HG03558 (cell line): ENCODE measurements at regions not wholly inside any gene's neighbourhood (a gene's known extent, or its start where the extent isn't known, plus 50 kb on each side); places are given as distances from the start of the nearest gene placed in this dataset.
"Not testable (repeated sequence)": the region's sequence is repeated elsewhere in the genome, so short reads cannot be mapped to it uniquely, and the experiment has no call there.

ENCODE experiments used
- ATAC-seq: cut with Tn5 transposase; IDR thresholded peaks from one replicate; pipeline ENCODE4 v1.9.1; 2021; ENCODE audit warnings: moderate number of reproducible peaks; ENCODE audit not compliant: unreplicated experiment; ENCODE audit errors: extremely low read depth

DNA sequence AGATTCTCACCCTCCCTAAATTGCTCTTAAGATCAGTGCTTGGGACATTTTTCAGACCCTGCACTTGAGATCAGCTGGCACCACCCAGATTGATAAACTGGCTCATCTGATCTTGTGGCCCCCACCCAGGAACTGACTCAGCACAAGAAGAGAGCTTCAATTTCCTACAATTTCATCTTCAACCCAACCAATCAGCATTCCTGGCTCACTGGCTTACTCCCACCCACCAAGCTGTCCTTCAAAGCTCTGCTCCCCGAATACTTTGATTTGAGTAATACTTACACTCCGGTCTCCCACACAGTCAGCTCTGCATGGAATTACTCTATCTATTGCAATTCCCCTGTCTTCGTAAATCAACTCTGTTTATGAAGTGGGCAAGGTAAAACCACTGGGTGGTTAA, 461.9 kb upstream of the RGS18 start:
- ATAC-seq, result no peak

DNA sequence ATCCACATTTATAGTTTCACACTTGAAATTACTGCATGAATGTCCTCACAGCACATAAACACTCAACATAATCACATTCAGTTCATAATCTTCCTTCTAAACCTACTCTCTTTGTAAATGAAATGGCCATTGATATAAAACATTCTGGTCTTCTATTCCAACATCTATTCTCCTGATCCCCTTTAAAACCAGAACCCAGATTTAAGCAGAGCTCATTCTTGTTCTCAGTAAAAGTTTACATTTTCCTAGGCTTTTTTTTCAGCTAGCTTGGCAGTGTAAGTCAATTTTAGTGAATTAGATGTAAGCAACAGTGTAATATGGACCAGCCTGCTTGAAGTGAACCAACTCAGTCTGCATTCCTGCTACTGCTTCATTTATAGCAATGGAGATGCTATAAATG, 460.7 kb upstream of the RGS18 start:
- no peak for ATAC-seq

DNA sequence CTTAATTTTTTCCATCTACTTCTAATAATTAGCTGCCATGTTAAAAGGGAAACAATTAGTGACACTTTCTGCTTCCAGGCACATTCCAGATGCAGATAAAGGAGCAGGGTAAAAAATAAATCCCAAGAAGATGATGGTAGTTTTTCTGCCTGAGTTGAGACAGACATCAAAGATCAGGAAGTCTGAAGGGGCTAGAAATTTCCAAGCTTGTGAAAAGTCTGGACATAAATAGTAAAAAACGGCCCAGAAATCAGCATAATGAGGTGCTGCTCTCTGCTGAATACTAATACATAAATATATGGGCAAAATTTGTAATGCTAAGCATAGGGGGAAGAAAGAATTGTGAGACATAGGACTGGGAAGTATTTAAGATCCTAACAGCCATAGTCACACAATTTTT, 460.0 kb upstream of the RGS18 start:
- ATAC-seq, result no peak

- ATAC-seq, result no peak
These were observed 458.9 kb upstream of the RGS18 start for GRCh38 chr1:191699343-191699742.

DNA sequence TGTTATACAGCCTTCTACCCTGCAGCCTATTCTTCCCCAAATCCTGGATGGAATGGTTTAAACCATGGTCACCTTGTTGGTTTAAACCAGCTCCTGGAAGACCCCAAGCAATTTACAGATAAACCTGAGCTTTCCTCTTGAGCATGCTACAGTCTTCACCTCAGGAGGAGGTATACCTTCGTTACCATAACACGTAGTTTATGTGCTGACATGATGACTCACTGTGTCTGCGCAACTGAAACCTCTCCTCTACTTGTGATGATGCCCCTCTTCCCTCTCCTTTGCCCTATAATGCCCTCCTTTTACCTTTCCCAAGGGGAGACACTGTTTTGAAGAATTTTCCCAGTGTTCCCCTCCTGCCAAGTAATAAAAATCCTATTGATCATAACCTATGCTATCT, 457.3 kb upstream of the RGS18 start:
- ATAC-seq, result no peak

DNA sequence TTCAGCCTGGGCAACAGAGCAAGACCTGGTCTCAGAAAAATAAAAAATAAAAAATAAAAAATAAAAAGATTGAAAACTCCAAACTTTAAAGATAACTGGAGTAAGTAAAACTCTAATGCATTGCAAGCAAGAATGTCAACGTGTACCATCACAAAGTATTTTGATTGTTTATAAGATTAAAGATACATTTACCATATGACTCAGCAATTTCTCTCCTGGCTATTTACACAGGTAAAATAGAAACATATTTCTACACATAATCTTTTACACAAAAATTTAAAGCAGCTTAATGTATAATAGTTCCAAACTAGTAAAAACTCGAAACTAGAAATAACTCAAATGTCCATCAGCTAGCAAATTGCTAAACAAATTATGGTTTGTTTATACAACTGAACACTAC, 456.1 kb upstream of the RGS18 start:
- no peak for ATAC-seq

GRCh38 chr1:191707288-191707687, 451.0 kb upstream of the RGS18 start:
- ATAC-seq, result no peak

DNA sequence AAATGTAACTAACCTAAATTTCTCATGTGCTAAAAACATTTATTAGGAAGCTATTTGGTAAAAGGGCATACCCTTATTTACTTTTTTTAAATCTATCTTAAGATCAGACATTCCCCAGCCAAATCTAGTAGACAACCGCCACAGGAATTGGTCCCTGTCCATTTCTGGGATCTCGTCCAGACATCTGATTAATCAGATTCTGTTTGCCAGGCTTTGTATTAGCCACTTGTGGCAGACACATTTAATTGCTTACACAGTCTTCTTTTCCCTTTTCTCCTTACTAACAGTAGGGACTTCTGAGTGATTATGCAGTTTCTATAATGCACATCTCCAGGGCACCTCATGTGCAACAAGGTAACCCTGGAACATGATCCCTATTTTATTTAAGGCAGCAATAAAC, 449.0 kb upstream of the RGS18 start:
- ATAC-seq, result no peak

- ATAC-seq, result no peak
These were observed 446.3 kb upstream of the RGS18 start for GRCh38 chr1:191711961-191712360.

- ATAC-seq, result no peak
These were observed 443.4 kb upstream of the RGS18 start for GRCh38 chr1:191714845-191715244.

DNA sequence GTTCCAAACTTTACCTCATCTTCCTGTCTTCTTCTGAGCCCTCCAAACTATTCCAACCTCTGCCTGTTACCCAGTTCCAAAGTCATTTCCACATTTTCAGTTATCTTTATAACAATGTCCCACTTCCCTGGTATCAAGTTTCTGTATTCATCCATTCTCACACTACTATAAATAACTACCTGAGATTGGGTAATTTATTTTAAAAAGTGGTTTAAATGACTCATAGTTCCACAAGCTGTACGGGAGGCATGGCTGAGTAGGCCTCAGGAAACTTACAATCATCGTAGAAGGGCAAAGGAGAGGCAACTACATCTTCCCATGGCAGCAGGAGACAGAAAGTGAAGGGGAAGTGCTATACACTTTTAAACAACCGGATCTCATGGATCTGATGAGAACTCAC, 428.5 kb upstream of the RGS18 start:
- no peak for ATAC-seq

- ATAC-seq, result not testable (repeated sequence)
These were observed 426.5 kb upstream of the RGS18 start for GRCh38 chr1:191731608-191732302.

DNA sequence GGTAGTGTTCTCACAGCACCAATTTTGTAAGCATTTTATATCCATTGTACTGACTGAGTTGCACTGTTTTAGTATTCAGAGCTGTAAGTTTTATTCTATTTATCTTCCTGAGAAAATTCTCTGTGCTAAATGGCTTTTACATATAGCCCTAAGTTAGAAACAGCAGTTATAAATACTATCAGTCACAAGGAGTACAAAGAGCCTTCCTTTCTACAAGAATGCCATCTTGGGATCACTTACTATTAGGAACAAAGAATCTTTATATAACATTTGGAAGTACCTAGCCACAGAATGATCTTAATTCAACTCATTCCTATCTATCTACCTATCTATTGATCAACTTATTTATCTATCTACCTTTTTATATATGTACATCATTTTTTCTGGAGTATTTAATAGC, 423.9 kb upstream of the RGS18 start:
- ATAC-seq, result no peak

- ATAC-seq, result no peak
These were observed 418.7 kb upstream of the RGS18 start for GRCh38 chr1:191739544-191739943.

DNA sequence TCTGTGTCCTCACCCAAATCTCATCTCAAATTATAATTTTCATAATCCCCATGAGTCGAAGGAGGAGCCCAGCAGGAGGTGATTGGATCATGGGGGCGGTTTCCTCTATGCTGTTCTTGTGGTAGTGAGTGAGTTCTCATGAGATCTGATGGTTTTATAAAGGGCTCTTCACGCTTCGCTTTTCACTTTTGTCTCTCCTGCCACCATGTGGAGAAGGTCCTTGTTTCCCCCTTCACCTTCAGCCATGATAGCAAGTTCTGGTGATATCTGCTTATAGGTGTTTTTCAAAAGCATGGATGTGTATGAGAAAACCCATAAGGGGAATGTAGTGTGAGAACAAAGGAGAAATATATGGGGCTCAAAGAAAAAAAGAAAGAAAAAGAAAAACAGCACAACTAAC, 405.9 kb upstream of the RGS18 start:
- no peak for ATAC-seq

GRCh38 chr1:191760016-191760415, 398.2 kb upstream of the RGS18 start:
- ATAC-seq, result no peak

DNA sequence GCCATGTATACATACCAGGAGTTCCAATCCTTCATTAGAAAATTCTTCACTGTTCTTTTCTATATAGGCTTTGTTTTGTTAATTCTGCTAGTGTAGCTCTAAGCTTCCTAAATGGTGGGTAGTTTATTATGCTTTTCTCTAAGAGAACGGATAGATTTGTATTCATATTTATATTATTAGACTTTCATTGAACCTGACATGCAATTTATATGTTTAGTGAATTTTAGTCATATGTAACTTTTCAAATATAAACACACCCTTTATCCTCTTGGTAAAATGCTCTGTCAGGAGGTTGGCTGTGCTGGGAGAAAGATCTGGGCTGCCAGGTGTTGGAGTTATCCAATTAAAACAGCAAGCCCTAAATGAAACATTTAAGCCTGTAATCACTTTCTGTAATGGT, 369.7 kb upstream of the RGS18 start:
- no peak for ATAC-seq

DNA sequence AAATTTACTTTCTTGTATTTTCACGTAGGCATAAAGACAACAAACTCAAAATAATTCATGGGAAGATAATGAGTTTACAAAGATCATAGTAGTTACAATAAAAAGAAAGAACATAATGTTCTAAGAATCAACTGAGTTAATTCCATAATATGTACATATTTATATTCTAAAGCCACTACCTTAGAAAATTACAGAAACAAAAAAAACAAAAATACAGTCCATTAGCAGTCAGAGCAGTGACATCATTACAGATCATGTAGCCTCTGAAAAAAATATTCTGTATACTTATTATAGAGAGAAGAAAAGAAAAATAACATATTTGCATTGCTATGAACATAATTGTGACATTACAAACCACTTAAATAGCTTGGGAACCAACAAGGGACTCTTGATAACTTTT, 360.1 kb upstream of the RGS18 start:
- no peak for ATAC-seq

- ATAC-seq, result no peak
These were observed 354.0 kb upstream of the RGS18 start for GRCh38 chr1:191804311-191804710.

DNA sequence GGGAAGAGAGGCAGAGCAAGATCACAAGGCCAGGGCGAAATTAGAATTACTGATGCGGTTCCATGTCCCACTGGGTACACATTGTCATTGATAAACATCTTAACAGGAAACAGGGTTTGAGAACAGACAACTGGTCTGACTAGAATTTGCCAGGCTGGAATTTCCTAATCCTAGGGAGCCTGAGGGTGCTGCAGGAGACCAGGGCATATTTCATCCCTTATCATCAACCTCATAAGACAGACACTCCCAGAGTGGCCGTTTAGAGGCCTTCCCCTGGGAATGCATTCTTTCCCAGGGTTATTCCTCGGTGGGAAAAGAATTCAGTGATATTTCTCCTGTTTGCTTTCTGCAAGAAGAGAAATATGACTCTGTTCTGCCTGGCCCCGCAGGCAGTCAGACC, 344.7 kb upstream of the RGS18 start:
- ATAC-seq, result not testable (repeated sequence)

DNA sequence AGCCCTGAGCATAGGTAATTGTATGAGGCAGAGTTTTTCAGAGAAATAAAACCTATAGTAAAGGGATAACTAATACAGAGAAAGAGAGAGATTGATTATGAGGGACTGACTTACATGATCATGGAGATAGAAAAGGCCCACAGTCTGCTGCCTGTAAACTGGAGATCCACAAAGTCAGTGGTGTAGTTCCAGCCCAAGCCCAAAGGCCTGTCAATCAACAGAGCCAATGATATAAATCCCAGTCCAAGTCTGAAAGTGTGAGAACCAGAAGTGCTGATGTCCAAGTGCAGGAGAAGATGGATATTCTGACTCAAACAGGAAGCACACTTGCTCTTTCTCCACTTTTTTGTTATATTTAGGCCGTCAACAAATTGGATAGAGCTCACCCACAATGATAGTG, 340.1 kb upstream of the RGS18 start:
- no peak for ATAC-seq

DNA sequence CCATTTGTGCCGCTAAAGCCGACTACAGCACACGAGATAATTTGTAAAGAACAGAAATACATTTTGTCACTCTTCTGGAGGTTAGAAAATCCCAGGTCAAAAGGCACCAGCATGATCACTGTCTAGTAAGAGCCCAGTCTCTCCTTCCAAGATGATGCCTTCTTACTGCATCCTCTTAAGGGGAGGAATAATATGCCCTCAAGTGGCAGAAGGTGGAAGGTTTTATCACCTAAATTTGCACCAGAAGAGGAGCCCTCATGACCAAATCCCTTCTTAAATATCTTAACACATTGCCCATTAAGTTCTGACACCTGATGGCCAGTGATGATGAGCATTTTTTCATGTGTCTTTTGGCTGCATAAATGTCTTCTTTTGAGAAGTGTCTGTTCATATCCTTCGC, 326.7 kb upstream of the RGS18 start:
- no peak for ATAC-seq

GRCh38 chr1:191839891-191840290, 318.4 kb upstream of the RGS18 start:
- ATAC-seq, result no peak
